ENCODE measurements at regions not wholly inside any gene's neighbourhood (a gene's known extent, or its start where the extent isn't known, plus 50 kb on each side); places are given as distances from the start of the nearest gene placed in this dataset.
"Not testable (repeated sequence)": the region's sequence is repeated elsewhere in the genome, so short reads cannot be mapped to it uniquely, and the experiment has no call there.

DNA sequence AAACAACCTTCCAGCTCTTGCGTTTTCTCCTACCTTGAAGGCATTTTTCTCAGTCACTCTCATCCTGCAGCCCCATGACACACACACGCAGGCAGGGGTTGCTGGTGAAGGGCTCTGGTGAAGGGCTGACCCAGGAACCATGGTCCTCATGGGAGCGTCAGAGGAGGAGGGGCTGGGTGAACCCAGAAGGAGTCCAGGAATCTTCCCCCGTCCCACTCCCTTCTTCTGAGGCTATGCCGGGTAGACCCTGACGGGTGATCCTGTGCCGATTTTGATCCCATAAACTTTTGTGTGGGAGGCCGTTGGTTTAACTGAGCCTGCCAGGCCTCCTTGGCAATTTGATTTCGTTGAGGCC, 278.4 kb upstream of the FOXF1 start:
- Histone ChIP-seq H3K4me3 (no peak overlapping the region), H3K9me3 (no peaks in the 10 kb centered on the region), H3K27me3 (replicated peaks; ENCODE audit: insufficient read depth) (no peaks in the 10 kb centered on the region), H3K27ac (no peak overlapping the region), H3K4me1 (ENCODE audit: control insufficient read depth in 1 of 2, low read depth in 2 of 2) (no peaks in the 10 kb centered on the region), H3K36me3 (no peaks in the 10 kb centered on the region)
- ATAC-seq (ENCODE audit: insufficient number of reproducible peaks, low FRiP score, low read depth) (no peak), DNase-seq (ENCODE audit: low spot score) (no peak)
- TF ChIP-seq CTCF (IDR thresholded peaks at IDR 0.05): no peak

DNA sequence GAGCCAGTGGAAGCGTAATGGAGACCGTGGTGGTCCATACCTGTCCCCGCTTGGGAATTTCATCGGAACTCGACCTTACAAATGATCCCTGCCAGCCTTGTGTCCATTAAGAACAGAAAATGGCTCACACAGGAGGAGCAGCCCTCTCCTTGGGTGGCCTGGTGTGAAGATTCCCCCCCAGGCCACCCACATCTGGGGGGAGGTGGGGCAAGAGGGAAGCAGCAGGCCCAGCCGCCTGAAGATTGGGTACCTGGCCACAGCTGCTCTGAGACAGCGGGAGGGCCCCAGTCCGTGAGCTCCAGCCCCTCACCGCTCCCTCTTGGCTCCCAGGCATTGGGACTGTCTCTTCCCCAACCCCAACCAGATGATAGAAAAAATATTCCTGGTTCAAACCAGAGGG, 277.8 kb upstream of the FOXF1 start:
- no peaks in the 10 kb centered on the region for H3K4me1 ChIP-seq (ENCODE audit: control insufficient read depth in 1 of 2, low read depth in 2 of 2)
- no peaks in the 10 kb centered on the region for H3K36me3 ChIP-seq
- ATAC-seq (ENCODE audit: insufficient number of reproducible peaks, low FRiP score, low read depth): no peak
- H3K27ac ChIP-seq: no peak overlapping the region
- H3K9me3 ChIP-seq: no peaks in the 10 kb centered on the region
- no peaks in the 10 kb centered on the region for H3K27me3 ChIP-seq (replicated peaks; ENCODE audit: insufficient read depth)
- no peak overlapping the region for H3K4me3 ChIP-seq
- no peak for TF ChIP-seq CTCF (IDR thresholded peaks at IDR 0.05)
- no peak for DNase-seq (ENCODE audit: low spot score)

DNA sequence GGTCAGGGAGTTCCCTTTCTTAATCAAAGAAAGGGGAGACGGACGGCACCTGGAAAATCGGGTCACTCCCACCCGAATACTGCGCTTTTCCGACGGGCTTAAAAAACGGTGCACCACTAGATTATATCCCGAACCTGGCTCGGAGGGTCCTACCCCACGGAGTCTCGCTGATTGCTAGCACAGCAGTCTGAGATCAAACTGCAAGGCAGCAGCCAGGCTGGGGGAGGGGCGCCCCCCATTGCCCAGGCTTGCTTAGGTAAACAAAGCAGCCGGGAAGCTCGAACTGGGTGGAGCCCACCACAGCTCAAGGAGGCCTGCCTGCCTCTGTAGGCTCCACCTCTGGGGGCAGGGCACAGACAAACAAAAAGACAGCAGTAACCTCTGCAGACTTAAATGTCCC, 276.8 kb upstream of the FOXF1 start:
- not testable (repeated sequence) for H3K9me3 ChIP-seq; ATAC-seq (ENCODE audit: insufficient number of reproducible peaks, low FRiP score, low read depth); H3K36me3 ChIP-seq; H3K27me3 ChIP-seq (replicated peaks; ENCODE audit: insufficient read depth); H3K27ac ChIP-seq; DNase-seq (ENCODE audit: low spot score); H3K4me1 ChIP-seq (ENCODE audit: control insufficient read depth in 1 of 2, low read depth in 2 of 2); H3K4me3 ChIP-seq

- Histone ChIP-seq H3K27me3 (replicated peaks; ENCODE audit: insufficient read depth) (no peaks in the 10 kb centered on the region), H3K27ac (no peak overlapping the region), H3K4me1 (ENCODE audit: control insufficient read depth in 1 of 2, low read depth in 2 of 2) (no peaks in the 10 kb centered on the region), H3K4me3 (no peak overlapping the region), H3K9me3 (no peaks in the 10 kb centered on the region), H3K36me3 (no peaks in the 10 kb centered on the region)
- DNase-seq (ENCODE audit: low spot score) (no peak), ATAC-seq (ENCODE audit: insufficient number of reproducible peaks, low FRiP score, low read depth) (no peak)
- no peak for TF ChIP-seq CTCF (IDR thresholded peaks at IDR 0.05)
Observed at GRCh38 chr16:86239381-86239780, 270.9 kb upstream of the FOXF1 start.

- DNase-seq (ENCODE audit: low spot score): no peak
- H3K36me3 ChIP-seq: no peaks in the 10 kb centered on the region
- ATAC-seq (ENCODE audit: insufficient number of reproducible peaks, low FRiP score, low read depth): no peak
- no peaks in the 10 kb centered on the region for H3K4me1 ChIP-seq (ENCODE audit: control insufficient read depth in 1 of 2, low read depth in 2 of 2)
- H3K27ac ChIP-seq: no peak overlapping the region
- H3K27me3 ChIP-seq (replicated peaks; ENCODE audit: insufficient read depth): no peaks in the 10 kb centered on the region
- H3K4me3 ChIP-seq: no peak overlapping the region
- TF ChIP-seq CTCF (IDR thresholded peaks at IDR 0.05): no peak
- H3K9me3 ChIP-seq: no peaks in the 10 kb centered on the region
Observed at GRCh38 chr16:86240716-86241363, 269.5 kb upstream of the FOXF1 start.

DNA sequence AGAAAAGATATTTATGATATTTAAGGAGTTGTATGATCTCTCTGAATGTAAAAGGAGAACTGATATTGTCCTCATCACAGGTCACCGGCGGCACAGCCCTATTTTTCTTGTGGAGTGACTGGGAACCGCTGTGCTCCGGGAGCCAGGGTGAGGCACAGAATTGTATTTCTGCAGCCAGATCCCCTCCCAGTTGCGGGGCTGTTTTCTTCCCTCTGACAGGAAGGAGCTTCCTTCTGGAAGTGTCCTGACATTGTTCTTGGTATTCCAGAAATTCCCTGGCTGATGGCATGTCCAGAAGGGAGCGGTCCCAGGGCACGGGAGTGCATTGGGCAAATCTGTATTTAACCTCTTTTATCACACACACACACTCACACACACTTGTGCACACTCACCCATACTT, 268.6 kb upstream of the FOXF1 start:
- H3K36me3 ChIP-seq: no peaks in the 10 kb centered on the region
- H3K27ac ChIP-seq: no peak overlapping the region
- no peak overlapping the region for H3K4me3 ChIP-seq
- no peak for DNase-seq (ENCODE audit: low spot score)
- TF ChIP-seq CTCF (IDR thresholded peaks at IDR 0.05): no peak
- H3K9me3 ChIP-seq: no peaks in the 10 kb centered on the region
- ATAC-seq (ENCODE audit: insufficient number of reproducible peaks, low FRiP score, low read depth): no peak
- no peaks in the 10 kb centered on the region for H3K27me3 ChIP-seq (replicated peaks; ENCODE audit: insufficient read depth)
- H3K4me1 ChIP-seq (ENCODE audit: control insufficient read depth in 1 of 2, low read depth in 2 of 2): no peaks in the 10 kb centered on the region
